SK-N-SH (cell line): ENCODE measurements at regions not wholly inside any gene's neighbourhood (a gene's known extent, or its start where the extent isn't known, plus 50 kb on each side); places are given as distances from the start of the nearest gene placed in this dataset.

ENCODE experiments used
- GATA2 ChIP-seq: sonication (generic); formaldehyde crosslinking; IDR thresholded peaks from 2 replicates; pipeline ENCODE4 v1.5.0; 2020; ENCODE audit warnings: mild to moderate bottlenecking, missing genetic modification reagents
- SMC3 ChIP-seq: IDR thresholded peaks from 2 replicates; pipeline ENCODE4 v1.6.1; 2012; ENCODE audit warnings: low read depth, low read length, improper control_type of control experiment
- TAF1 ChIP-seq: IDR thresholded peaks from 2 replicates; pipeline ENCODE4 v1.6.1; 2012; ENCODE audit warnings: low read depth, mild to moderate bottlenecking, low read length, moderate library complexity, borderline replicate concordance
- TEAD4 ChIP-seq: IDR thresholded peaks from 2 replicates; pipeline ENCODE4 v1.4.0; 2012; ENCODE audit warnings: mild to moderate bottlenecking, borderline replicate concordance; ENCODE audit not compliant: insufficient read depth
- TF ChIP-seq, protein P1 (sequence below): fragments of 200-600 bp; sonication (generic); IDR thresholded peaks from 2 replicates; pipeline ENCODE4 v1.6.1; 2017; ENCODE audit warnings: antibody characterized with exemption, mild to moderate bottlenecking, moderate library complexity

DNA sequence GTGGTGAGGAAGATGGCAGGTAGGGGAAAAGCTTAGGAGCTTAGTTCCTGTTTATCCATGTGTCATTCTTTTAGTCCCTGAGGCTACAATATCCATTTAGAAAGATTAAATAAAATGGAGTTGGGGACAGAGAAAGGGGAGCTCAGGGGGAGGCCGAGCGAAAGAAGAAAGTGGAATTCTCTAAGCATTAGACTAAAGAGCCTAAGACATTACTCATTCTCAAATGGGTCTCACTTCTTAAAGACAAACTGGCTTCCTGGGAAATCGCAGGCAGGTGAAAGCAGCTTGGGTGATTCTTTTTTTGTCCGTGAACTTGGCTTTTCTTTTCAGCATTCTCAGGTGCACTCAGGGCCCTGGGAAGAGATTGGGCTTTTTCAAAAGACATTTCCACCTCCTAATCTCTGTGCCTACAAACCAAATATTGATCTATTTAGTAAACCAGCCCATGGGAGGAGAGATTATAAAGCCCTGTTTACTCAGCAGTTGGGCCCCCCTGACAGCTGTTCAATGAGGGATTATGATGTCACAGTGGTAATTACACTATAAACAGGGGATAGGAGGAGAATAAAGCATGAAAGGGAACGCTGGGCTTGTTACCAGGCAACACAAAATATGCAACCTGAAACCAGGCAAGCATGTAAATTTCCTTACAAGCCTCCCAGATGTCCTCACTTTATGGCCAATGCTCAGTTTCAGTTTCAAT, 584.0 kb downstream of the ACTL7B start:
- TF ChIP-seq, protein P1, sequence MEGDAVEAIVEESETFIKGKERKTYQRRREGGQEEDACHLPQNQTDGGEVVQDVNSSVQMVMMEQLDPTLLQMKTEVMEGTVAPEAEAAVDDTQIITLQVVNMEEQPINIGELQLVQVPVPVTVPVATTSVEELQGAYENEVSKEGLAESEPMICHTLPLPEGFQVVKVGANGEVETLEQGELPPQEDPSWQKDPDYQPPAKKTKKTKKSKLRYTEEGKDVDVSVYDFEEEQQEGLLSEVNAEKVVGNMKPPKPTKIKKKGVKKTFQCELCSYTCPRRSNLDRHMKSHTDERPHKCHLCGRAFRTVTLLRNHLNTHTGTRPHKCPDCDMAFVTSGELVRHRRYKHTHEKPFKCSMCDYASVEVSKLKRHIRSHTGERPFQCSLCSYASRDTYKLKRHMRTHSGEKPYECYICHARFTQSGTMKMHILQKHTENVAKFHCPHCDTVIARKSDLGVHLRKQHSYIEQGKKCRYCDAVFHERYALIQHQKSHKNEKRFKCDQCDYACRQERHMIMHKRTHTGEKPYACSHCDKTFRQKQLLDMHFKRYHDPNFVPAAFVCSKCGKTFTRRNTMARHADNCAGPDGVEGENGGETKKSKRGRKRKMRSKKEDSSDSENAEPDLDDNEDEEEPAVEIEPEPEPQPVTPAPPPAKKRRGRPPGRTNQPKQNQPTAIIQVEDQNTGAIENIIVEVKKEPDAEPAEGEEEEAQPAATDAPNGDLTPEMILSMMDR: no peak
- TF ChIP-seq GATA2 (no peak), TAF1 (no peak), SMC3 (no peak), TEAD4 (no peak)
